NCI-H748 treated with DMSO at 0.1 percent for 48 hours (cell line): ENCODE measurements at regions not wholly inside any gene's neighbourhood (a gene's known extent, or its start where the extent isn't known, plus 50 kb on each side); places are given as distances from the start of the nearest gene placed in this dataset.
A peak's percentile ranks its signal among the peaks of the same experiment; 100 is the strongest.

Source experiments
- DNase-seq: peaks from one replicate; lab custom pipeline; 2025; lab: John Stamatoyannopoulos, UW

DNA sequence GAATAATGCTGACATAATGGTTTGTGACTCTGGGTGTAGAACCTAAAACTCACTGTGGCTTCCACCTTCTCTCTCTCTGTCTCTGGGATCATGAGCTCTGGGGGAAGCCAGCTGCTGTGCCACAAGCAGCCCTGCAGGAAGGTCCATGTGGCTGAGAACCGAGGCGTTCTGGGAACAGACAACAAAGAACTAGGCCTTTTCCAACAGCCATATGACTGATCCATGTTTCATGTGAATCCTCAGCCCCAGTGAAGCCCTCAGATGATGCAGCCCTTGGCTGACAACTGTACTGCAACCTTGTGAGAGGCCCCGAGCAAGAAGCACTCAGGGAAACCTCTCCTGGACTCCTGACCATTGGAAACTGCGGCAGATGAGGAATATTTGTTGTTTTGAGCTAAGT, 56.6 kb downstream of the HLA-G start:
- no peak for DNase-seq

DNA sequence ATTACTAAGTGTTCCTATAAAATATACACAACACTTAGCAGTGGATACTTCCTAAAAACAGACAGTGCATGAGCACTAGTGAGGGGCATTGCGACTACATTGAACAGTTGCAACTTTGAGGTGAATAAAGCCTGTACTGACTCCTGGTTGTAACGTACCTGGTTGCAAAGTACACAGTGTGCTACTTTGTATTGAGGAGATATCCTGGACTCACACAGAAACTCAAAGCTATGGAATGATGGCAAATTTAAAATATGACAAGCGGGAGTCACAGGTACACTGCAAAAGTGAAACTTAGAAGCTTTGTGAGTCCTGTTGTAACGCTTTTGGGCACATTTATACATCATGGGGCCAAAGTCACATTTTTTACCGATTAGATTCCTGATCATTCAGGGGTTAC, 55.6 kb upstream of the HLA-A start:
- no peak for DNase-seq

DNA sequence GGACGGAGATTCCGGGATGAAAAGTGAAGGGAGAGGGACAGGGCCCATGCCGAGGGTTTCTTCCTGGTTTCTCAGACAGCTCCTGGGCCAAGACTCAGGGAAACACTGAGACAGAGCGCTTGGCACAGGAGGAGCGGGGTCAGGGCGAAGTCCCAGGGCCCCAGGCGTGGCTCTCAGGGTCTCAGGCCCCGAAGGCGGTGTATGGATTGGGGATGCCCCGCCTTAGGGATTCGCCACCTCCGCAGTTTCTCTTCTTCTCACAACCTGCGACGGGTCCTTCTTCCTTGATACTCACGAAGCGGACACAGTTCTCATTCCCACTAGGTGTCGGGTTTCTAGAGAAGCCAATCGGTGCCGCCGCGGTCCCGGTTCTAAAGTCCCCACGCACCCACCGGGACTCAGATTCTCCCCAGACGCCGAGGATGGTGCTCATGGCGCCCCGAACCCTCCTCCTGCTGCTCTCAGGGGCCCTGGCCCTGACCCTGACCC, 55.0 kb upstream of the HLA-A start:
- no peak for DNase-seq

DNA sequence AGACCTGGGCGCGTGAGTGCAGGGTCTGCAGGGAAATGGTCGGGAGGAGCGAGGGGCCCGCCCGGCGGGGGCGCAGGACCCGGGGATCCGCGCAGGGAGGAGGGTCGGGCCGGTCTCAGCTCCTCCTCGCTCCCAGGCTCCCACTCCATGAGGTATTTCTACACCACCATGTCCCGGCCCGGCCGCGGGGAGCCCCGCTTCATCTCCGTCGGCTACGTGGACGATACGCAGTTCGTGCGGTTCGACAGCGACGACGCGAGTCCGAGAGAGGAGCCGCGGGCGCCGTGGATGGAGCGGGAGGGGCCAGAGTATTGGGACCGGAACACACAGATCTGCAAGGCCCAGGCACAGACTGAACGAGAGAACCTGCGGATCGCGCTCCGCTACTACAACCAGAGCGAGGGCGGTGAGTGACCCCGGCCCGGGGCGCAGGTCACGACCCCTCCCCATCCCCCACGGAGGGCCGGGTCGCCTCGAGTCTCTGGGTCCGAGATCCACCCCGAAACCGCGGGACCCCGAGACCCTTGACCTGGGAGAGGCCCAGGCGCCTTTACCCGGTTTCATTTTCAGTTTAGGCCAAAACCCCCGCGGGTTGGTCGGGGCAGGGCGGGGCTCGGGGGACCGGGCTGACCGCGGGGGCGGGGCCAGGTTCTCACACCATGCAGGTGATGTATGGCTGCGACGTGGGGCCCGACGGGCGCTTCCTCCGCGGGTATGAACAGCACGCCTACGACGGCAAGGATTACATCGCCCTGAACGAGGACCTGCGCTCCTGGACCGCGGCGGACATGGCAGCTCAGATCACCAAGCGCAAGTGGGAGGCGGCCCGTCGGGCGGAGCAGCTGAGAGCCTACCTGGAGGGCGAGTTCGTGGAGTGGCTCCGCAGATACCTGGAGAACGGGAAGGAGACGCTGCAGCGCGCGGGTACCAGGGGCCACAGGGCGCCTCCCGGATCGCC, 54.2 kb upstream of the HLA-A start:
- peak; percentile 40 for DNase-seq
